Duodenal mucosa (tissue), 2 donors: ENCODE measurements at regions not wholly inside any gene's neighbourhood (a gene's known extent, or its start where the extent isn't known, plus 50 kb on each side); places are given as distances from the start of the nearest gene placed in this dataset.

Experiments
- H3K27ac ChIP-seq: one replicate; pipeline ENCODE4 v1.7.0; 2013; ENCODE audit warnings: low read depth, low read length
- H3K27me3 ChIP-seq, 2 donors: one replicate each; pipeline ENCODE4 v1.7.0; 2013; ENCODE audit warnings: low read length in 2 of 2, control low read depth in 1 of 2; ENCODE audit not compliant: insufficient read depth in 2 of 2, control insufficient read depth in 1 of 2
- H3K36me3 ChIP-seq, 2 donors: one replicate each; pipeline ENCODE4 v1.7.0; 2013; ENCODE audit warnings: low read length in 2 of 2, control low read depth in 1 of 2; ENCODE audit not compliant: insufficient read depth in 2 of 2, control insufficient read depth in 1 of 2
- H3K4me1 ChIP-seq, 2 donors: one replicate each; pipeline ENCODE4 v1.7.0; 2013; ENCODE audit warnings: low read length in 2 of 2, control low read depth in 1 of 2; ENCODE audit not compliant: insufficient read depth in 2 of 2, control insufficient read depth in 1 of 2
- H3K4me3 ChIP-seq, 2 donors: one replicate each; pipeline ENCODE4 v1.7.0; 2013; ENCODE audit warnings: low read length in 2 of 2, low read depth in 1 of 2
- H3K9ac ChIP-seq, 2 donors: one replicate each; pipeline ENCODE4 v1.7.0; 2013; ENCODE audit warnings: low read length in 2 of 2, low read depth in 1 of 2
- H3K9me3 ChIP-seq, 2 donors: one replicate each; pipeline ENCODE4 v1.7.0; 2013; ENCODE audit warnings: low read length in 2 of 2, control low read depth in 1 of 2; ENCODE audit not compliant: control insufficient read depth in 1 of 2

DNA sequence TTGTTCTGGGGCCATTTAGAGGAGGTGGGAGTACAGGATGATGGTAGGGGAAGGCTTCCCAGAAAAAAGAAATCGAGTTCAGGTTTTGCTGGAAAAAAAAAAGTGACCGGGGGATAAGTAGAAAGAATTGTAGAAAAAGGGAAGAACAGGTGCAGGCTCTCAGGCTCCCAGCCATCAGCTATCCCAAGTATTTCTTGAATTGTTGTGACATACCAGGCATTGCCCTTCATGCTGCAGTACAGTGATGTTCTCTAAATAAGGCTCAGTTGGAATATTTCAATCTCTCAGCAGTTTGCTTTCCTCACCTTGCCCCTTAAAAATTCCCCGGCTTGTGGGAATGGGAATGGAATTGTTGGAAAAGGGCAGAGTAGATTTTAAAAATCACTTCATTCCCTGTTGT lies 82.5 kb upstream of the RGMA start:
- Histone ChIP-seq H3K27ac (no peak overlapping the region), H3K4me1 (no peaks in the 10 kb centered on the region), H3K4me3 (no peak overlapping the region), H3K27me3 (peaks cover 0 to 6% of the 10 kb centered on the region in 2 donors), H3K9ac (no peak overlapping the region), H3K9me3 (no peaks in the 10 kb centered on the region), H3K36me3 (no peaks in the 10 kb centered on the region)

DNA sequence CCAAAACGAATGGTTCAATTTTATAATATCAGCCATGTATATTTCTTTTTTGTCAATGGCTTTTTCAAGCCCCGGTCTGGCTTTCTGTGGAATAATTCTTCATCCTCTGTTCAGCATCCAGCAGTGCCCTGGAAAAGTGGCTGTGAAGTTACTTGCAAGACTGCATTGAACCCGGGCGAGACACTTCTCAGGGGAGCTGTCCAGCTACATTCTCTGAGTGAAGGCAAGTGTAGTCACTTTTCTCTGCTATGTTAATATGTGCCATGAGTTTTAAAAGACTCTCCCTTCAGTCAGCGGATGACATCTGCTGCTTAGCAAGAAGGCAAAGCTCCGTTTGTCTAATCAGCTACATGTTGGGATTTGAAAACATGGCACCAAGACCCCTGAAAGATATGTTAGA lies 81.3 kb upstream of the RGMA start:
- no peak overlapping the region for H3K9ac ChIP-seq
- no peak overlapping the region for H3K4me3 ChIP-seq
- H3K4me1 ChIP-seq = no peaks in the 10 kb centered on the region
- no peaks in the 10 kb centered on the region for H3K36me3 ChIP-seq
- H3K27ac ChIP-seq = no peak overlapping the region
- H3K9me3 ChIP-seq = no peaks in the 10 kb centered on the region
- H3K27me3 ChIP-seq = peaks cover 0 to 10% of the 10 kb centered on the region in 2 donors

- Histone ChIP-seq H3K36me3 (no peaks in the 10 kb centered on the region), H3K27ac (no peak overlapping the region), H3K27me3 (peaks cover 0 to 10% of the 10 kb centered on the region in 2 donors), H3K9ac (no peak overlapping the region), H3K4me1 (no peaks in the 10 kb centered on the region), H3K4me3 (no peak overlapping the region), H3K9me3 (no peaks in the 10 kb centered on the region)
Measured at GRCh38 chr15:93168910-93169309, 79.9 kb upstream of the RGMA start.

- H3K27ac ChIP-seq = no peak overlapping the region
- H3K27me3 ChIP-seq = peaks cover 0 to 10% of the 10 kb centered on the region in 2 donors
- H3K4me1 ChIP-seq = no peaks in the 10 kb centered on the region
- no peak overlapping the region for H3K4me3 ChIP-seq
- H3K9ac ChIP-seq = no peak overlapping the region
- H3K36me3 ChIP-seq = no peaks in the 10 kb centered on the region
- no peaks in the 10 kb centered on the region for H3K9me3 ChIP-seq
Measured at GRCh38 chr15:93167291-93167690, 78.3 kb upstream of the RGMA start.

DNA sequence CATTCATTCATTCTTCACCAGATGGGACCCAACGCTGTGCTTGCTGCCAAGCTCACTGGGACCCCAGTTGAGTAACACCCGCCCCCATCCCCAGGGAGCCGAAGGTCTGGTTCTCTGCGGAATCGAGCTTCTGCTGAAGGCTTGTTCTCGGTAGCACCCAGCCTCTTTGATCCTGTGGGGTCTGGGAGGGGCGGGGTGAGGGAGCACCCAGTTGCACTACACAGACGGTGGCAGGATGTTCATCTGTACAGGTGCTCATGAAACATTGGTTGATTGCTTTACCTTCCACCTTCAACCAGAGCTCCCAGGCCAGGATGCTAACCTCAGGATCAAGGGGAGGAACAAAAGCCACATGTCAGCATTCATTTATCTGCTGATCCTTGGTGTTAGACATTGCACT lies 77.7 kb upstream of the RGMA start:
- no peak overlapping the region for H3K27ac ChIP-seq
- H3K36me3 ChIP-seq = no peaks in the 10 kb centered on the region
- no peak overlapping the region for H3K9ac ChIP-seq
- H3K9me3 ChIP-seq = no peaks in the 10 kb centered on the region
- no peak overlapping the region for H3K4me3 ChIP-seq
- peaks cover 0 to 10% of the 10 kb centered on the region in 2 donors for H3K27me3 ChIP-seq
- no peaks in the 10 kb centered on the region for H3K4me1 ChIP-seq

- no peaks in the 10 kb centered on the region for H3K36me3 ChIP-seq
- no peaks in the 10 kb centered on the region for H3K4me1 ChIP-seq
- no peaks in the 10 kb centered on the region for H3K9me3 ChIP-seq
- H3K27me3 ChIP-seq = peaks cover 0 to 10% of the 10 kb centered on the region in 2 donors
- no peak overlapping the region for H3K4me3 ChIP-seq
- no peak overlapping the region for H3K9ac ChIP-seq
- no peak overlapping the region for H3K27ac ChIP-seq
Measured at GRCh38 chr15:93165734-93166470, 76.9 kb upstream of the RGMA start.

- Histone ChIP-seq H3K27ac (no peak overlapping the region), H3K4me3 (no peak overlapping the region)
Measured at GRCh38 chr15:93164409-93164808, 75.4 kb upstream of the RGMA start.

GRCh38 chr15:93162560-93162959 lies 73.5 kb upstream of the RGMA start:
- no peak overlapping the region for H3K9ac ChIP-seq
- no peaks in the 10 kb centered on the region for H3K4me1 ChIP-seq
- H3K27ac ChIP-seq = no peak overlapping the region
- no peaks in the 10 kb centered on the region for H3K36me3 ChIP-seq
- H3K4me3 ChIP-seq = no peak overlapping the region
- no peaks in the 10 kb centered on the region for H3K9me3 ChIP-seq
- peaks cover 0 to 6% of the 10 kb centered on the region in 2 donors for H3K27me3 ChIP-seq

More at GRCh38 chr15:93164409-93164808, 75.4 kb upstream of the RGMA start:
- no peaks in the 10 kb centered on the region for H3K4me1 ChIP-seq
- H3K9ac ChIP-seq = no peak overlapping the region
- no peaks in the 10 kb centered on the region for H3K36me3 ChIP-seq
- peaks cover 0 to 6% of the 10 kb centered on the region in 2 donors for H3K27me3 ChIP-seq
- no peaks in the 10 kb centered on the region for H3K9me3 ChIP-seq

- no peaks in the 10 kb centered on the region for H3K27me3 ChIP-seq
- H3K36me3 ChIP-seq = no peaks in the 10 kb centered on the region
- H3K4me3 ChIP-seq = no peak overlapping the region
Measured at GRCh38 chr15:93159930-93160329, 70.9 kb upstream of the RGMA start.

DNA sequence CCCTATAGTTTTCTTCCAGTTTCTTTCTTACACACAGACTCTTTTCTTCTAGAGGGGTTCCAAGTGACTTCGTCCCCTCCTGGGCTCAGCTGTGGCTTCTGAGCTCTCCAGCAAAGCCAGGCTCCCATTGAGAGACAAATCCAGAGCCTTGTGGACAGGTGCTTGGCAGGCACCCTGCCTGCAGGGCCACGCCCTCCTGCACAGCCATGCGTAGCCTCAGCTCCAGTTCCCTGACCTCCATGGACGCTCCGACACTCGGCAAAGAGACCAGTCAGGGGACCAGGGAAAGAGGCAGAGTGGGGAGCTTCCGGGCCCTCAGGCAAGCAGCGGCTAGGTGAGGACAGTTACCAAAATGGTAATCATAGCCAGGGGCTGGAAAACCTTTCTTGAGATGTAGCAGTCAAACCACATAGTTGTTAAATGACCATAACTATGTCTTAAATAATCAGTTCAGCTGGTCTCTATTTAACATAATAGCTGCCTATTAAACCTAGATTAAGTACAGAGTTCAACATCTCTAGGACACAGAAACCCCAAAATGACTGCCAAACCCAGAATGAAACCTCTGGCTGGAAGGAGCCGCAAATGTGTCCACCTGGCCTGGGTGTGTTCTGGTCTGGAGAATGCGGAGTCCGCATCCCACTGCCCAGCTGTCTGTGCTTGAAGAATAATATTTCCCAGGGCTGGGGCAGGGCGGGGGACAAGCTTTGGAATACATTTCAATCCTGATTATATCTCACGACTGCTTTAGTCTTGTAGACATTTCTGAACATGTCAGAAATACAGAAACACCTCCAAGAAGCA lies 69.3 kb upstream of the RGMA start:
- Histone ChIP-seq H3K27me3 (no peaks in the 10 kb centered on the region), H3K27ac (no peak overlapping the region), H3K4me3 (no peak overlapping the region), H3K9ac (no peak overlapping the region), H3K4me1 (no peaks in the 10 kb centered on the region), H3K9me3 (no peaks in the 10 kb centered on the region), H3K36me3 (no peaks in the 10 kb centered on the region)

More at GRCh38 chr15:93159930-93160329, 70.9 kb upstream of the RGMA start:
- Histone ChIP-seq H3K4me1 (no peaks in the 10 kb centered on the region), H3K9ac (no peak overlapping the region), H3K27ac (no peak overlapping the region), H3K9me3 (no peaks in the 10 kb centered on the region)
